Suppressor macrophage treated with lipopolysaccharide for 4 hours (primary cell): ENCODE measurements at regions not wholly inside any gene's neighbourhood (a gene's known extent, or its start where the extent isn't known, plus 50 kb on each side); places are given as distances from the start of the nearest gene placed in this dataset.

Source experiments
- DNase-seq: peaks from one replicate; pipeline ENCODE4 v3.0.0-alpha.2; 2020

- DNase-seq, result no peak
Measured at GRCh38 chr1:39141925-39142324, 62.6 kb upstream of the MACF1 start.

- no peak for DNase-seq
Measured at GRCh38 chr1:39142401-39143060, 62.0 kb upstream of the MACF1 start.

- no peak for DNase-seq
Measured at GRCh38 chr1:39144924-39145323, 59.6 kb upstream of the MACF1 start.

GRCh38 chr1:39145331-39145965 is 59.0 kb upstream of the MACF1 start:
- no peak for DNase-seq

- no peak for DNase-seq
Measured at GRCh38 chr1:39146681-39147080, 57.8 kb upstream of the MACF1 start.

GRCh38 chr1:39147099-39148025 is 57.1 kb upstream of the MACF1 start:
- DNase-seq, result no peak

- no peak for DNase-seq
Measured at GRCh38 chr1:39148942-39149341, 55.6 kb upstream of the MACF1 start.

- no peak for DNase-seq
Measured at GRCh38 chr1:39149509-39149908, 55.0 kb upstream of the MACF1 start.

- no peak for DNase-seq
Measured at GRCh38 chr1:39150779-39151178, 53.7 kb upstream of the MACF1 start.

- no peak for DNase-seq
Measured at GRCh38 chr1:39151267-39151666, 53.2 kb upstream of the MACF1 start.

- no peak for DNase-seq
Measured at GRCh38 chr1:39152923-39153322, 51.6 kb upstream of the MACF1 start.

- DNase-seq, result no peak
Measured at GRCh38 chr1:39153684-39154083, 50.8 kb upstream of the MACF1 start.

- peak; percentile 60 for DNase-seq
Measured at GRCh38 chr1:39154553-39155421, 49.7 kb upstream of the MACF1 start.
